Astrocyte (in vitro differentiated cells and primary cell): ENCODE measurements at regions not wholly inside any gene's neighbourhood (a gene's known extent, or its start where the extent isn't known, plus 50 kb on each side); places are given as distances from the start of the nearest gene placed in this dataset.
A peak's percentile ranks its signal among the peaks of the same experiment; 100 is the strongest.

Experiments used
- DNase-seq: peaks from one replicate; pipeline ENCODE4 v3.0.0-alpha.2; 2010; ENCODE audit warnings: low read depth
- FAIRE-seq: peaks from 2 replicates; lab custom pipeline; 2011; peaks lifted over from hg19 to GRCh38; lab: Jason Lieb, UNC
- H2AFZ ChIP-seq: 2 replicates; pipeline ENCODE4 v1.6.0; 2012; ENCODE audit warnings: low read depth, low read length, inconsistent platforms
- H3K27ac ChIP-seq: 2 replicates; pipeline ENCODE4 v1.5.1; 2011; ENCODE audit warnings: low read depth, low read length, inconsistent platforms
- H3K27me3 ChIP-seq: 2 replicates; pipeline ENCODE4 v1.6.0; 2011; ENCODE audit warnings: low read length, inconsistent platforms; ENCODE audit not compliant: insufficient read depth
- H3K36me3 ChIP-seq: 2 replicates; pipeline ENCODE4 v1.5.1; 2011; ENCODE audit warnings: low read length, inconsistent platforms; ENCODE audit not compliant: insufficient read depth
- H3K4me1 ChIP-seq: 2 replicates; pipeline ENCODE4 v1.5.1; 2011; ENCODE audit warnings: low read length, inconsistent platforms; ENCODE audit not compliant: insufficient read depth
- H3K4me2 ChIP-seq: 2 replicates; pipeline ENCODE4 v1.6.0; 2012; ENCODE audit warnings: low read length, inconsistent platforms
- H3K4me3 ChIP-seq: 2 replicates; pipeline ENCODE4 v1.5.1; 2011; ENCODE audit warnings: low read depth, mild to moderate bottlenecking, low read length, inconsistent platforms; ENCODE audit not compliant: insufficient read depth
- H3K79me2 ChIP-seq: 2 replicates; pipeline ENCODE4 v1.6.0; 2012; ENCODE audit warnings: mild to moderate bottlenecking, low read length, inconsistent platforms; ENCODE audit not compliant: insufficient read depth
- H3K9ac ChIP-seq: 2 replicates; pipeline ENCODE4 v1.6.0; 2012; ENCODE audit warnings: mild to moderate bottlenecking, low read length, inconsistent platforms
- H3K9me3 ChIP-seq: 2 replicates; pipeline ENCODE4 v1.5.1; 2012; ENCODE audit warnings: low read depth, mild to moderate bottlenecking, low read length, inconsistent platforms; ENCODE audit not compliant: insufficient read depth
- H4K20me1 ChIP-seq: 2 replicates; pipeline ENCODE4 v1.6.0; 2012; ENCODE audit warnings: low read length, inconsistent platforms; ENCODE audit not compliant: insufficient read depth
- H3K27ac Mint-ChIP-seq: one replicate; pipeline ENCODE4 v1.8.0; 2021; ENCODE audit warnings: mild to moderate bottlenecking, mixed read lengths; ENCODE audit not compliant: unreplicated experiment
- H3K27me3 Mint-ChIP-seq: one replicate; pipeline ENCODE4 v1.8.0; 2021; ENCODE audit warnings: low read depth, mixed read lengths; ENCODE audit not compliant: unreplicated experiment
- H3K36me3 Mint-ChIP-seq: one replicate; pipeline ENCODE4 v1.8.0; 2021; ENCODE audit warnings: low read depth, mixed read lengths; ENCODE audit not compliant: unreplicated experiment
- H3K4me1 Mint-ChIP-seq: one replicate; pipeline ENCODE4 v1.8.0; 2021; ENCODE audit warnings: low read depth, mixed read lengths; ENCODE audit not compliant: unreplicated experiment
- H3K4me3 Mint-ChIP-seq: one replicate; pipeline ENCODE4 v1.8.0; 2021; ENCODE audit warnings: mild to moderate bottlenecking, moderate library complexity, mixed read lengths; ENCODE audit not compliant: unreplicated experiment
- H3K9me3 Mint-ChIP-seq: one replicate; pipeline ENCODE4 v1.8.0; 2021; ENCODE audit warnings: mild to moderate bottlenecking, mixed read lengths; ENCODE audit not compliant: unreplicated experiment
- EZH2 ChIP-seq: IDR thresholded peaks from 2 replicates; pipeline ENCODE4 v1.6.1; 2012; ENCODE audit warnings: mild to moderate bottlenecking, low read length, inconsistent platforms; ENCODE audit not compliant: insufficient read depth
- TF ChIP-seq, protein P1 (sequence below): IDR thresholded peaks from 2 replicates; pipeline ENCODE4 v1.5.1; 2011; ENCODE audit warnings: low read depth, mild to moderate bottlenecking, inconsistent platforms, low read length, moderate library complexity; ENCODE audit not compliant: insufficient read depth

DNA sequence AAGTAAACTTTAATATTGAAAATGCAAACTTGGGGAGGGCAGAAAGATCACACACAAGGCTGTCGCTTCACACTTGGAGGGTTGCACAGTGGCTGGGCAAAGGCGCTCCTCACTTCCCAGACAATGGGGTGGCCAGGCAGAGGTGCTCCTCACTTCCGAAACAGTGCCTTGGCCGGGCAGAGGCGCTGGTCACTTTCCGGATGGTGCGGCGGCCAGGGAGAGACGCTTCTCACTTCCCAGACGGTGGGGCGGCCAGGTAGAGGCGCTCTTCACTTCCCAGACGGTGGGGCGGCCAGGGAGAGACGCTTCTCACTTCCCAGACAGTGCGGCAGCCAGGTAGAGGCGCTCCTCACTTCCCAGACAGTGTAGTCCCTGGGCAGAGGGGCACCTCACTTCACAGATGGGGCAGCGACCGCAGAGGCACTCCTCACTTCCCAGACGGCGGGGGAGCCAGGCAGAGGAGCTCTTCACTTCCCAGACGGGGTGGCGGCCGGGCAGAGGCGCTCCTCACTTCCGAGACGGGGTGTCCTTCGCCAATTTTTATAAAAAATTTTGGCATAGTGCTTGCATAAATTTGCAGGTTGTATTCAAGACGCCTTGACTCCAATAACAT lies 140.8 kb upstream of the PZP start:
- Mint-ChIP-seq H3K27ac (no peak overlapping the region), H3K36me3 (no peaks in the 10 kb centered on the region), H3K9me3 (peaks cover 6% of the 10 kb centered on the region), H3K4me1 (no peaks in the 10 kb centered on the region), H3K27me3 (no peaks in the 10 kb centered on the region), H3K4me3 (no peak overlapping the region)
- peaks cover 8% of the 10 kb centered on the region for H3K9me3 ChIP-seq
- no peak overlapping the region for H3K4me3 ChIP-seq
- TF ChIP-seq, protein P1, sequence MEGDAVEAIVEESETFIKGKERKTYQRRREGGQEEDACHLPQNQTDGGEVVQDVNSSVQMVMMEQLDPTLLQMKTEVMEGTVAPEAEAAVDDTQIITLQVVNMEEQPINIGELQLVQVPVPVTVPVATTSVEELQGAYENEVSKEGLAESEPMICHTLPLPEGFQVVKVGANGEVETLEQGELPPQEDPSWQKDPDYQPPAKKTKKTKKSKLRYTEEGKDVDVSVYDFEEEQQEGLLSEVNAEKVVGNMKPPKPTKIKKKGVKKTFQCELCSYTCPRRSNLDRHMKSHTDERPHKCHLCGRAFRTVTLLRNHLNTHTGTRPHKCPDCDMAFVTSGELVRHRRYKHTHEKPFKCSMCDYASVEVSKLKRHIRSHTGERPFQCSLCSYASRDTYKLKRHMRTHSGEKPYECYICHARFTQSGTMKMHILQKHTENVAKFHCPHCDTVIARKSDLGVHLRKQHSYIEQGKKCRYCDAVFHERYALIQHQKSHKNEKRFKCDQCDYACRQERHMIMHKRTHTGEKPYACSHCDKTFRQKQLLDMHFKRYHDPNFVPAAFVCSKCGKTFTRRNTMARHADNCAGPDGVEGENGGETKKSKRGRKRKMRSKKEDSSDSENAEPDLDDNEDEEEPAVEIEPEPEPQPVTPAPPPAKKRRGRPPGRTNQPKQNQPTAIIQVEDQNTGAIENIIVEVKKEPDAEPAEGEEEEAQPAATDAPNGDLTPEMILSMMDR: no peak
- TF ChIP-seq EZH2: no peak
- H3K4me1 ChIP-seq: no peaks in the 10 kb centered on the region
- H3K27me3 ChIP-seq: no peaks in the 10 kb centered on the region
- DNase-seq (no peak), FAIRE-seq (no peak)
- H3K9ac ChIP-seq: no peak overlapping the region
- no peak overlapping the region for H3K4me2 ChIP-seq
- no peak overlapping the region for H2AFZ ChIP-seq
- no peak overlapping the region for H3K27ac ChIP-seq
- no peaks in the 10 kb centered on the region for H3K36me3 ChIP-seq
- H3K79me2 ChIP-seq: no peaks in the 10 kb centered on the region
- no peaks in the 10 kb centered on the region for H4K20me1 ChIP-seq

DNA sequence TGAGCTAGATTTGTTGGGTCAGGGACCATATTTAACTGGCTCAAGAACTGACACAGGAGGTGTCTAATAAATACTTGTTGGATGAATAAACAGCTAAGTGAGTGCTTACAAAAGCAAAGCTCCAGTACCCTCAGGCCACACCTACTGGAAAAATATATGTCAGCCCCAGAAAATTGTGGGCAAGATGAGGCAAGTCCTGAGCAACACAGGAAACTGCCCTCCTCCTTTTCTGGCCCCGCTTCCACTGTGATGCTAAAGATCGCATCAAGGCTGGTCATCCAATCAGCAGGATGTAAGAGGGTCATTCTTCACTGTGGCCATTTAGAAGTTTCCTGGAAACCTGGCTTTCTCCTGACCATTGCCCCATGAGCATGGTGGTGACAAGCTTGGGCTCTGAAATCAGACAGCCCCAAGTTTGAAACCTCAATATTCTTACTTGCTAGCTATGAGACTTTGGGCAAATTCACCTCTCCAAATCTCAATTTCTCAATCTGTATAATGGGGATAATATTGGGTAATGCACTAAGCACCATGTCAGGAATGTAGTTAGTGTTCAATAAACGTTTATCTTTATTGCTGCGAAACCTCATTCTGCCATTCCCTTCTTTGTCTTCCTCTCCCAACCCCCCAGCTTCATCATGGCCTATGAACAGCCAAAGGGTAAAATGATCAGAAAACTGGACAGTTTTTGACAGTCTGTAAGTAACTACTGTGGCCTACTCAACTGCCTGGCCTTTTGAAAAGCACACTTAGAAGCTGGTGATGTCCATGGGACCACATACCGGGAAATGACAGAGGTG lies 139.3 kb upstream of the PZP start:
- no peak overlapping the region for H3K27ac ChIP-seq
- Mint-ChIP-seq H3K4me3 (no peak overlapping the region), H3K27me3 (no peaks in the 10 kb centered on the region), H3K36me3 (no peaks in the 10 kb centered on the region), H3K27ac (no peak overlapping the region), H3K4me1 (no peaks in the 10 kb centered on the region), H3K9me3 (peaks cover 3% of the 10 kb centered on the region)
- no peaks in the 10 kb centered on the region for H3K27me3 ChIP-seq
- FAIRE-seq (no peak), DNase-seq (peak; percentile 65)
- no peak overlapping the region for H3K4me3 ChIP-seq
- H2AFZ ChIP-seq: peak overlapping the region; percentile 17
- no peaks in the 10 kb centered on the region for H3K4me1 ChIP-seq
- no peak overlapping the region for H3K4me2 ChIP-seq
- H3K9ac ChIP-seq: no peak overlapping the region
- no peaks in the 10 kb centered on the region for H3K79me2 ChIP-seq
- H4K20me1 ChIP-seq: no peaks in the 10 kb centered on the region
- TF ChIP-seq, protein P1: no peak
- no peaks in the 10 kb centered on the region for H3K36me3 ChIP-seq
- H3K9me3 ChIP-seq: no peaks in the 10 kb centered on the region

DNA sequence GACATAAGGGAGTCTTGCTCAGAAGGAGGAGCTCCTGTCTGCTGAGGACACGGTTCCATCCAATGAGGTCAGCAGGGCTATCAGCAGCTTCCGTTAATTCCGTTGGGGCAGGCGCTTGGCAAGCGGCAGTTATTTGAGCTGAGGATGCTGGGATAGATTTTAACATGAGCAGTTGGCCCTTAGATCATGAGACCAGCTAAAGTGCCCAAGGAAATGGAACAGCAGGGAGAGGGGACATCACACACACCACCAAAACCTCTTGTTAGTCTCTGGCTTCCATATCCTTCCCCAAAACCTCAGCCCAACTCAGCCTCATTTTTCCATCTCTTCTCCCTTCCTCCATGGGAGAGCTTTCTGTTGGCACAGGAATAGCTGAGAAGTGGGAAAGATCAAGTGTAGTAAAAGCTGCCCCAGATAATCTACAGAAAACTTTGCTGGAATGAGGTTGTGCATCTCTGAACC lies 138.7 kb upstream of the PZP start:
- Histone ChIP-seq H3K9me3 (no peaks in the 10 kb centered on the region), H3K4me1 (no peaks in the 10 kb centered on the region), H3K4me3 (no peak overlapping the region), H3K4me2 (no peak overlapping the region), H3K9ac (no peak overlapping the region), H3K27ac (no peak overlapping the region), H2AFZ (peak overlapping the region; percentile 17), H3K27me3 (no peaks in the 10 kb centered on the region), H4K20me1 (no peaks in the 10 kb centered on the region), H3K36me3 (no peaks in the 10 kb centered on the region), H3K79me2 (no peaks in the 10 kb centered on the region)
- peaks cover 2% of the 10 kb centered on the region for H3K9me3 Mint-ChIP-seq
- no peaks in the 10 kb centered on the region for H3K4me1 Mint-ChIP-seq
- no peak for TF ChIP-seq EZH2
- TF ChIP-seq, protein P1: no peak
- no peak for FAIRE-seq
- no peak for DNase-seq
- no peak overlapping the region for H3K27ac Mint-ChIP-seq
- H3K4me3 Mint-ChIP-seq: no peak overlapping the region
- no peaks in the 10 kb centered on the region for H3K36me3 Mint-ChIP-seq
- no peaks in the 10 kb centered on the region for H3K27me3 Mint-ChIP-seq
